Smooth muscle cell (in vitro differentiated cells): ENCODE measurements at regions not wholly inside any gene's neighbourhood (a gene's known extent, or its start where the extent isn't known, plus 50 kb on each side); places are given as distances from the start of the nearest gene placed in this dataset.

Source experiments
- DNase-seq: peaks from one replicate; lab custom pipeline; 2025; ENCODE audit not compliant: unreplicated experiment; lab: John Stamatoyannopoulos, UW
- H2AFZ ChIP-seq: fragments of 200-600 bp; sonication (generic); 2 replicates; pipeline ENCODE4 v1.6.0; 2016; ENCODE audit warnings: antibody characterized with exemption, low read depth, mild to moderate bottlenecking
- H3F3A ChIP-seq: fragments of 200-600 bp; sonication (generic); 2 replicates; pipeline ENCODE4 v1.6.0; 2017; ENCODE audit warnings: antibody characterized with exemption, low read depth
- H3K27ac ChIP-seq: fragments of 200-600 bp; sonication (generic); 2 replicates; pipeline ENCODE4 v1.5.1; 2016; ENCODE audit warnings: low read depth, mild to moderate bottlenecking
- H3K27me3 ChIP-seq: fragments of 200-600 bp; sonication (generic); 2 replicates; pipeline ENCODE4 v1.6.1; 2016; ENCODE audit warnings: low read depth, mild to moderate bottlenecking
- H3K36me3 ChIP-seq: fragments of 200-600 bp; sonication (generic); 2 replicates; pipeline ENCODE4 v1.5.1; 2016; ENCODE audit warnings: low read depth
- H3K4me1 ChIP-seq: fragments of 200-600 bp; sonication (generic); 2 replicates; pipeline ENCODE4 v1.5.1; 2016; ENCODE audit warnings: low read depth
- H3K4me2 ChIP-seq: fragments of 200-600 bp; sonication (generic); 2 replicates; pipeline ENCODE4 v1.6.0; 2016; ENCODE audit warnings: mild to moderate bottlenecking
- H3K4me3 ChIP-seq: fragments of 200-600 bp; sonication (generic); 2 replicates; pipeline ENCODE4 v1.5.1; 2016; ENCODE audit warnings: mild to moderate bottlenecking
- H3K79me2 ChIP-seq: fragments of 200-600 bp; sonication (generic); 2 replicates; pipeline ENCODE4 v1.6.0; 2016; ENCODE audit warnings: low read depth, mild to moderate bottlenecking
- H3K9ac ChIP-seq: fragments of 200-600 bp; sonication (generic); 2 replicates; pipeline ENCODE4 v1.6.0; 2016; ENCODE audit warnings: low read depth
- H3K9me3 ChIP-seq: fragments of 200-600 bp; sonication (generic); replicated peaks from 2 replicates; pipeline ENCODE4 v1.5.1; 2016; ENCODE audit warnings: low read depth
- H4K20me1 ChIP-seq: fragments of 200-600 bp; sonication (generic); 2 replicates; pipeline ENCODE4 v1.6.0; 2016; ENCODE audit warnings: low read depth
- CTCF ChIP-seq: fragments of 200-600 bp; sonication (generic); IDR thresholded peaks from 2 replicates; pipeline ENCODE4 v1.5.1; 2017; ENCODE audit warnings: borderline replicate concordance, mild to moderate bottlenecking, antibody characterized with exemption; ENCODE audit not compliant: insufficient read depth, poor library complexity, severe bottlenecking
- WGBS: methylation state at CpG from one replicate; pipeline ENCODE4 v1.1.7; 2016; ENCODE audit warnings: low lambda C conversion rate; 5-methylcytosine and 5-hydroxymethylcytosine counted together

- no peak overlapping the region for H2AFZ ChIP-seq
- no peaks in the 10 kb centered on the region for H3K4me1 ChIP-seq
- H3K36me3 ChIP-seq = no peaks in the 10 kb centered on the region
- no peak overlapping the region for H3K9ac ChIP-seq
- H3K9me3 ChIP-seq = no peaks in the 10 kb centered on the region
- DNase-seq = no peak
- H3K79me2 ChIP-seq = no peaks in the 10 kb centered on the region
- no peaks in the 10 kb centered on the region for H4K20me1 ChIP-seq
- H3K4me3 ChIP-seq = no peak overlapping the region
- H3K4me2 ChIP-seq = no peak overlapping the region
- no peak overlapping the region for H3K27ac ChIP-seq
- no peak for TF ChIP-seq CTCF
- H3F3A ChIP-seq = no peaks in the 10 kb centered on the region
- no peaks in the 10 kb centered on the region for H3K27me3 ChIP-seq
Measured at GRCh38 chr3:31249545-31249944, 283.2 kb upstream of the STT3B start.

GRCh38 chr3:31250116-31250777, 282.5 kb upstream of the STT3B start:
- Histone ChIP-seq H3K79me2 (no peaks in the 10 kb centered on the region), H3K36me3 (no peaks in the 10 kb centered on the region), H3K4me2 (no peak overlapping the region), H3K4me1 (no peaks in the 10 kb centered on the region), H3K9ac (no peak overlapping the region), H3F3A (no peaks in the 10 kb centered on the region), H3K27me3 (no peaks in the 10 kb centered on the region), H3K27ac (no peak overlapping the region), H3K9me3 (no peaks in the 10 kb centered on the region), H2AFZ (no peak overlapping the region), H4K20me1 (no peaks in the 10 kb centered on the region), H3K4me3 (no peak overlapping the region)
- no peak for TF ChIP-seq CTCF
- 75% methylated on average over 1 of the region's 1 CpG for WGBS
- DNase-seq = no peak

GRCh38 chr3:31251083-31251482, 281.6 kb upstream of the STT3B start:
- Histone ChIP-seq H3K27me3 (no peaks in the 10 kb centered on the region), H4K20me1 (no peaks in the 10 kb centered on the region), H3K79me2 (no peaks in the 10 kb centered on the region), H3K9ac (no peak overlapping the region), H3K4me3 (no peak overlapping the region), H3K4me1 (no peaks in the 10 kb centered on the region), H3K27ac (no peak overlapping the region), H2AFZ (no peak overlapping the region), H3K4me2 (no peak overlapping the region), H3K9me3 (no peaks in the 10 kb centered on the region), H3K36me3 (no peaks in the 10 kb centered on the region), H3F3A (no peaks in the 10 kb centered on the region)
- no peak for TF ChIP-seq CTCF
- WGBS = 96% methylated on average over 3 of the region's 3 CpGs
- no peak for DNase-seq
